WTC11 (cell line): ENCODE measurements at regions not wholly inside any gene's neighbourhood (a gene's known extent, or its start where the extent isn't known, plus 50 kb on each side); places are given as distances from the start of the nearest gene placed in this dataset.

Experiments
- ATAC-seq: fragments of 200-7000 bp; cut with Tn5 transposase; 2 replicates; pipeline ENCODE4 v1.10.0; 2021; ENCODE audit warnings: mild to moderate bottlenecking, moderate library complexity
- CTCF ChIA-PET: fragments of 300-600 bp; sonication (Branson Sonifier 250); formaldehyde crosslinking; loops from one replicate; lab custom pipeline; 2021; ENCODE audit warnings: antibody characterized with exemption; lab: Charles Lee
- POLR2A ChIA-PET: fragments of 350-600 bp; sonication (Branson Sonifier 250); formaldehyde crosslinking; loops from one replicate; lab custom pipeline; 2021; ENCODE audit warnings: antibody characterized with exemption; lab: Charles Lee
- DNase-seq: peaks from one replicate; pipeline ENCODE4 v3.0.0; 2021; ENCODE audit warnings: low spot score
- H3K27ac Mint-ChIP-seq: 2 replicates; pipeline ENCODE4 v1.8.0; 2021; ENCODE audit warnings: mixed read lengths
- H3K27me3 Mint-ChIP-seq: 2 replicates; pipeline ENCODE4 v1.8.0; 2021; ENCODE audit warnings: low read depth, mild to moderate bottlenecking, moderate library complexity, mixed read lengths
- H3K36me3 Mint-ChIP-seq: 2 replicates; pipeline ENCODE4 v1.8.0; 2021; ENCODE audit warnings: mixed read lengths
- H3K4me1 Mint-ChIP-seq: 2 replicates; pipeline ENCODE4 v1.8.0; 2022; ENCODE audit warnings: mixed read lengths
- H3K4me3 Mint-ChIP-seq: 2 replicates; pipeline ENCODE4 v1.8.0; 2021; ENCODE audit warnings: mild to moderate bottlenecking, moderate library complexity, mixed read lengths
- H3K9me3 Mint-ChIP-seq: 2 replicates; pipeline ENCODE4 v1.8.0; 2021; ENCODE audit warnings: mixed read lengths
- CBFB ChIP-seq: sonication (generic); formaldehyde crosslinking; IDR thresholded peaks from 2 replicates; pipeline ENCODE4 v1.8.1; 2022; ENCODE audit warnings: mild to moderate bottlenecking, low read depth, missing genetic modification reagents
- CTCF ChIP-seq: fragments of 200-600 bp; IDR thresholded peaks from 2 replicates; pipeline ENCODE4 v1.8.0; 2022; ENCODE audit warnings: antibody characterized with exemption
- FOXP4 ChIP-seq: sonication (generic); formaldehyde crosslinking; IDR thresholded peaks from 2 replicates; pipeline ENCODE4 v1.8.0; 2022; ENCODE audit warnings: mild to moderate bottlenecking, missing genetic modification reagents
- GTF2I ChIP-seq: fragments of 250-450 bp; sonication (Bioruptor Pico); conservative IDR thresholded peaks from 2 replicates; pipeline ENCODE4 v1.4.0; 2021; ENCODE audit warnings: mild to moderate bottlenecking
- HMGA2 ChIP-seq: fragments of 250-450 bp; sonication (Bioruptor Pico); IDR thresholded peaks from 2 replicates; pipeline ENCODE4 v1.4.0; 2021; ENCODE audit warnings: mild to moderate bottlenecking, moderate library complexity
- IRF1 ChIP-seq: sonication (generic); formaldehyde crosslinking; IDR thresholded peaks from 2 replicates; pipeline ENCODE4 v1.8.0; 2023; ENCODE audit warnings: missing genetic modification reagents
- IRF2 ChIP-seq: sonication (generic); formaldehyde crosslinking; IDR thresholded peaks from 2 replicates; pipeline ENCODE4 v1.8.0; 2022; ENCODE audit warnings: low read depth, missing genetic modification reagents, borderline replicate concordance
- JAZF1 ChIP-seq: fragments of 250-450 bp; sonication (Bioruptor Pico); IDR thresholded peaks from 2 replicates; pipeline ENCODE4 v1.9.0; 2021; ENCODE audit warnings: moderate library complexity, mild to moderate bottlenecking, inconsistent platforms
- JUN ChIP-seq: sonication (generic); formaldehyde crosslinking; IDR thresholded peaks from 2 replicates; pipeline ENCODE4 v1.8.0; 2023; ENCODE audit warnings: mild to moderate bottlenecking, missing genetic modification reagents
- KAT7 ChIP-seq: sonication (generic); formaldehyde crosslinking; IDR thresholded peaks from 2 replicates; pipeline ENCODE4 v1.8.1; 2023; ENCODE audit warnings: missing genetic modification reagents, mild to moderate bottlenecking, borderline replicate concordance
- NFATC4 ChIP-seq: fragments of 250-450 bp; sonication (Bioruptor Pico); IDR thresholded peaks from 2 replicates; pipeline ENCODE4 v1.9.0; 2021; ENCODE audit warnings: mild to moderate bottlenecking
- NFYB ChIP-seq: sonication (generic); formaldehyde crosslinking; conservative IDR thresholded peaks from 2 replicates; pipeline ENCODE4 v1.8.0; 2022; ENCODE audit warnings: low read depth, missing genetic modification reagents
- NR2C2 ChIP-seq: sonication (generic); formaldehyde crosslinking; IDR thresholded peaks from 2 replicates; pipeline ENCODE4 v1.8.0; 2022; ENCODE audit warnings: mild to moderate bottlenecking, missing genetic modification reagents
- PREB ChIP-seq: sonication (generic); formaldehyde crosslinking; IDR thresholded peaks from 2 replicates; pipeline ENCODE4 v1.8.1; 2022; ENCODE audit warnings: mild to moderate bottlenecking, missing genetic modification reagents, moderate library complexity, borderline replicate concordance
- SOX15 ChIP-seq: fragments of 250-450 bp; sonication (Bioruptor Pico); IDR thresholded peaks from 2 replicates; pipeline ENCODE4 v1.9.0; 2021; ENCODE audit warnings: mild to moderate bottlenecking
- SP1 ChIP-seq: sonication (generic); formaldehyde crosslinking; conservative IDR thresholded peaks from 2 replicates; pipeline ENCODE4 v1.8.1; 2022; ENCODE audit warnings: missing genetic modification reagents
- TEAD4 ChIP-seq: sonication (generic); formaldehyde crosslinking; IDR thresholded peaks from 2 replicates; pipeline ENCODE4 v1.8.0; 2022; ENCODE audit warnings: mild to moderate bottlenecking, missing genetic modification reagents
- ZBTB43 ChIP-seq: sonication (generic); formaldehyde crosslinking; IDR thresholded peaks from 2 replicates; pipeline ENCODE4 v1.8.1; 2023; ENCODE audit warnings: mild to moderate bottlenecking, missing genetic modification reagents
- ZNF121 ChIP-seq: sonication (generic); formaldehyde crosslinking; IDR thresholded peaks from 2 replicates; pipeline ENCODE4 v1.8.0; 2023; ENCODE audit warnings: missing genetic modification reagents
- ZNF219 ChIP-seq: sonication (generic); formaldehyde crosslinking; IDR thresholded peaks from 2 replicates; pipeline ENCODE4 v1.8.0; 2023; ENCODE audit warnings: missing genetic modification reagents, mild to moderate bottlenecking, borderline replicate concordance
- ZNF423 ChIP-seq: fragments of 250-450 bp; sonication (Bioruptor Pico); IDR thresholded peaks from 2 replicates; pipeline ENCODE4 v2.1.2; 2022; ENCODE audit warnings: mild to moderate bottlenecking, moderate library complexity
- TF ChIP-seq, protein P1 (sequence below): sonication (generic); formaldehyde crosslinking; IDR thresholded peaks from 2 replicates; pipeline ENCODE4 v1.8.1; 2022; ENCODE audit warnings: mild to moderate bottlenecking, moderate library complexity, missing genetic modification reagents
- TF ChIP-seq, protein P2 (sequence below): sonication (generic); formaldehyde crosslinking; conservative IDR thresholded peaks from 2 replicates; pipeline ENCODE4 v1.8.1; 2023; ENCODE audit warnings: mild to moderate bottlenecking, low read depth, missing genetic modification reagents, moderate library complexity

DNA sequence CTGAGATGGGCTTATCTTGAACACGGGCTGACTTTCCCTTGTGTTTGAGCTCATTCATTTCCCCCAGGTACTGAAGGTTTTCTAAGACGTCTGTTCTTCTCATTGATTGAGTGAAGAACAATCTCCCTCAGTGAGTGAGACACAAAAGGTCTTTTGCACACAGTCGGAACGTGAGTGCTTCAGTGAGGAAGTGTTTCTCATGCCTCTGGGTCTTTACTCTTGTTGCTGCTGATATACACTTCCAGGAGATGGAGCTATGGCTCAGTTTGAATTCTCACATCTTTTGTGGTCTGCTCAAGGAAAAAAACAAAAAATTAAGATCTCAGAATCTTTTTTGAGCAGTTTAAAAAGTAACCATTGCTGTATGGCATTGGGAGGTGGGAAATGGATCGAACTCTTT lies 981.9 kb upstream of the TENM3 start (continued):
- TF ChIP-seq PREB (CRISPR knock-in tag) (no peak), NR2C2 (no peak), JAZF1 (CRISPR knock-in tag) (no peak), TEAD4 (CRISPR knock-in tag) (no peak), NFYB (CRISPR knock-in tag) (no peak), FOXP4 (CRISPR knock-in tag) (no peak), ZNF219 (CRISPR knock-in tag) (no peak), SOX15 (CRISPR knock-in tag) (no peak), KAT7 (CRISPR knock-in tag) (no peak)

- peak; percentile 44 for DNase-seq
- H3K27me3 Mint-ChIP-seq, result no peaks in the 10 kb centered on the region
- peaks cover 19% of the 10 kb centered on the region for H3K4me1 Mint-ChIP-seq
- ATAC-seq, result peak; percentile 91
- H3K4me3 Mint-ChIP-seq, result no peak overlapping the region
- ChIA-PET POLR2A (no interaction called here), CTCF (no interaction called here)
- TF ChIP-seq KAT7 (CRISPR knock-in tag), result no peak
- TF ChIP-seq NFATC4 (CRISPR knock-in tag), result no peak
- no peak for TF ChIP-seq SP1 (CRISPR knock-in tag)
- no peak for TF ChIP-seq NFYB (CRISPR knock-in tag)
- TF ChIP-seq JUN (CRISPR knock-in tag), result no peak
- TF ChIP-seq CTCF, result no peak
- TF ChIP-seq GTF2I, result no peak
- TF ChIP-seq ZNF121, result no peak
- TF ChIP-seq, protein P1, sequence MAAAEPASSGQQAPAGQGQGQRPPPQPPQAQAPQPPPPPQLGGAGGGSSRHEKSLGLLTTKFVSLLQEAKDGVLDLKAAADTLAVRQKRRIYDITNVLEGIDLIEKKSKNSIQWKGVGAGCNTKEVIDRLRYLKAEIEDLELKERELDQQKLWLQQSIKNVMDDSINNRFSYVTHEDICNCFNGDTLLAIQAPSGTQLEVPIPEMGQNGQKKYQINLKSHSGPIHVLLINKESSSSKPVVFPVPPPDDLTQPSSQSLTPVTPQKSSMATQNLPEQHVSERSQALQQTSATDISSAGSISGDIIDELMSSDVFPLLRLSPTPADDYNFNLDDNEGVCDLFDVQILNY (CRISPR knock-in tag), result no peak
- TF ChIP-seq HMGA2 (CRISPR knock-in tag), result no peak
- TF ChIP-seq ZBTB43 (CRISPR knock-in tag), result no peak
- TF ChIP-seq, protein P2, sequence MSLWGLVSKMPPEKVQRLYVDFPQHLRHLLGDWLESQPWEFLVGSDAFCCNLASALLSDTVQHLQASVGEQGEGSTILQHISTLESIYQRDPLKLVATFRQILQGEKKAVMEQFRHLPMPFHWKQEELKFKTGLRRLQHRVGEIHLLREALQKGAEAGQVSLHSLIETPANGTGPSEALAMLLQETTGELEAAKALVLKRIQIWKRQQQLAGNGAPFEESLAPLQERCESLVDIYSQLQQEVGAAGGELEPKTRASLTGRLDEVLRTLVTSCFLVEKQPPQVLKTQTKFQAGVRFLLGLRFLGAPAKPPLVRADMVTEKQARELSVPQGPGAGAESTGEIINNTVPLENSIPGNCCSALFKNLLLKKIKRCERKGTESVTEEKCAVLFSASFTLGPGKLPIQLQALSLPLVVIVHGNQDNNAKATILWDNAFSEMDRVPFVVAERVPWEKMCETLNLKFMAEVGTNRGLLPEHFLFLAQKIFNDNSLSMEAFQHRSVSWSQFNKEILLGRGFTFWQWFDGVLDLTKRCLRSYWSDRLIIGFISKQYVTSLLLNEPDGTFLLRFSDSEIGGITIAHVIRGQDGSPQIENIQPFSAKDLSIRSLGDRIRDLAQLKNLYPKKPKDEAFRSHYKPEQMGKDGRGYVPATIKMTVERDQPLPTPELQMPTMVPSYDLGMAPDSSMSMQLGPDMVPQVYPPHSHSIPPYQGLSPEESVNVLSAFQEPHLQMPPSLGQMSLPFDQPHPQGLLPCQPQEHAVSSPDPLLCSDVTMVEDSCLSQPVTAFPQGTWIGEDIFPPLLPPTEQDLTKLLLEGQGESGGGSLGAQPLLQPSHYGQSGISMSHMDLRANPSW (CRISPR knock-in tag), result no peak
- no peak for TF ChIP-seq ZNF423 (CRISPR knock-in tag)
- TF ChIP-seq CBFB (CRISPR knock-in tag), result no peak
- no peak for TF ChIP-seq IRF2 (CRISPR knock-in tag)
- TF ChIP-seq IRF1 (CRISPR knock-in tag), result no peak
- no peaks in the 10 kb centered on the region for H3K9me3 Mint-ChIP-seq
- H3K27ac Mint-ChIP-seq, result no peak overlapping the region
- H3K36me3 Mint-ChIP-seq, result no peaks in the 10 kb centered on the region
Measured at GRCh38 chr4:181264893-181265292, 978.3 kb upstream of the TENM3 start.
